HEK293 (cell line): ENCODE measurements at regions not wholly inside any gene's neighbourhood (a gene's known extent, or its start where the extent isn't known, plus 50 kb on each side); places are given as distances from the start of the nearest gene placed in this dataset.

ENCODE experiments used
- CTCF ChIP-seq: fragments of 450-650 bp; formaldehyde crosslinking; IDR thresholded peaks from 2 replicates; pipeline ENCODE4 v1.5.1; 2016; ENCODE audit warnings: missing biosample characterization, missing genetic modification characterization
- PBX3 ChIP-seq: sonication (generic); formaldehyde crosslinking; IDR thresholded peaks from 2 replicates; pipeline ENCODE4 v1.8.1; 2022; ENCODE audit warnings: mild to moderate bottlenecking, moderate library complexity, missing genetic modification reagents
- PRDM1 ChIP-seq: fragments of 450-650 bp; formaldehyde crosslinking; IDR thresholded peaks from 2 replicates; pipeline ENCODE4; 2016; ENCODE audit warnings: missing biosample characterization, missing genetic modification characterization
- PRDM10 ChIP-seq: fragments of 450-650 bp; formaldehyde crosslinking; IDR thresholded peaks from 2 replicates; pipeline ENCODE4 v1.5.1; 2016; ENCODE audit warnings: missing biosample characterization, missing genetic modification characterization
- REST ChIP-seq: fragments of 450-650 bp; formaldehyde crosslinking; IDR thresholded peaks from 2 replicates; pipeline ENCODE4 v1.5.1; 2016; ENCODE audit warnings: missing biosample characterization, missing genetic modification characterization
- TCF7L2 ChIP-seq: IDR thresholded peaks from 2 replicates; pipeline ENCODE4 v1.6.1; 2011; ENCODE audit warnings: low read depth, mild to moderate bottlenecking, inconsistent platforms, low read length, moderate library complexity, borderline replicate concordance
- TRIM28 ChIP-seq: IDR thresholded peaks from 2 replicates; pipeline ENCODE4 v1.6.1; 2011; ENCODE audit warnings: low read length, control low read depth, borderline replicate concordance
- ZBTB11 ChIP-seq: fragments of 450-650 bp; formaldehyde crosslinking; conservative IDR thresholded peaks from 2 replicates; pipeline ENCODE4 v1.5.1; 2016; ENCODE audit warnings: low read depth, missing biosample characterization, missing genetic modification characterization
- ZNF202 ChIP-seq: fragments of 450-650 bp; formaldehyde crosslinking; IDR thresholded peaks from 2 replicates; pipeline ENCODE4 v1.5.1; 2016; ENCODE audit warnings: missing biosample characterization, missing genetic modification characterization, borderline replicate concordance
- ZNF274 ChIP-seq, 2 experiments: fragments of 200-500 bp in 1 of 2; fragments of 450-650 bp in 1 of 2; sonication (Bioruptor generic) in 1 of 2; formaldehyde crosslinking in 1 of 2; IDR thresholded peaks; 2 replicates each; pipeline versions ENCODE4 v1.5.1 to v1.6.1; 2014 to 2016; ENCODE audit warnings: borderline replicate concordance in 1 of 2, inconsistent platforms in 1 of 2, low read length in 1 of 2, missing biosample characterization in 1 of 2, missing genetic modification characterization in 1 of 2
- ZNF335 ChIP-seq: fragments of 450-650 bp; formaldehyde crosslinking; conservative IDR thresholded peaks from 2 replicates; pipeline ENCODE4 v1.5.1; 2016; ENCODE audit warnings: missing biosample characterization, missing genetic modification characterization
- ZNF704 ChIP-seq: fragments of 450-650 bp; formaldehyde crosslinking; IDR thresholded peaks from 2 replicates; pipeline ENCODE4 v1.5.1; 2016; ENCODE audit warnings: missing biosample characterization, missing genetic modification characterization
- ZSCAN23 ChIP-seq: fragments of 450-650 bp; formaldehyde crosslinking; IDR thresholded peaks from 2 replicates; pipeline ENCODE4 v1.5.1; 2016; ENCODE audit warnings: missing biosample characterization, missing genetic modification characterization

- TF ChIP-seq ZBTB11 = no peak
- TF ChIP-seq CTCF (tag by site-specific recombination) = no peak
- no peak for TF ChIP-seq PBX3 (CRISPR knock-in tag)
- TF ChIP-seq TCF7L2 = no peak
- no peak for TF ChIP-seq ZSCAN23 (tag by site-specific recombination)
- TF ChIP-seq ZNF274 (IDR thresholded peaks at IDR 0.05; ENCODE audit: low read length) = no peak
- no peak for TF ChIP-seq ZNF274 (tag by site-specific recombination; IDR thresholded peaks at IDR 0.05; ENCODE audit: borderline replicate concordance)
- no peak for TF ChIP-seq ZNF335
- no peak for TF ChIP-seq ZNF704 (tag by site-specific recombination)
- TF ChIP-seq ZNF202 (tag by site-specific recombination) = no peak
- TF ChIP-seq REST (tag by site-specific recombination) = no peak
- no peak for TF ChIP-seq TRIM28
- no peak for TF ChIP-seq PRDM1 (tag by site-specific recombination)
- no peak for TF ChIP-seq PRDM10 (tag by site-specific recombination)
Observed at GRCh38 chr18:39752351-39752750, 2186.8 kb upstream of the CELF4 start.
